ENCODE measurements at regions not wholly inside any gene's neighbourhood (a gene's known extent, or its start where the extent isn't known, plus 50 kb on each side); places are given as distances from the start of the nearest gene placed in this dataset.
"Not testable (repeated sequence)": the region's sequence is repeated elsewhere in the genome, so short reads cannot be mapped to it uniquely, and the experiment has no call there.

GRCh38 chr4:34309383-34309906, 1934.9 kb downstream of the ARAP2 start:
- DNase-seq = no peak

DNA sequence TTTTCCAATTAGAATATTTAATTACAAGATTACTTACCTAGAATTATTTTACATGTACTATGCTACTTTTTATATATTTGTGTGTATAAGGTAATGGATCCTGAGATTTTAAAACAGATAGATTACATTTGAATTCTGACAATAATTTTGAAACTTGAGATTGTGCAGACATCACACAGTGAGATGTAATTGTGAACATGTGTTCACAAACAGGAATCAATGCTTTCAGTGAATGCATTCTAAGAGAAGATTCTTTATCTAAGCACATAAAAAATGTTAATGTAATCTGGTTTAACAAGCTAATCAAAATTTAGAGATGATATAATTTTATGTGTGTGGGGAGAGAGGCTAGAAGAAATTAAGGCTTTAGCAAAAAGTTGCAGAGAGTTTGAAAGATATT, 1925.5 kb downstream of the ARAP2 start:
- no peak for DNase-seq

DNA sequence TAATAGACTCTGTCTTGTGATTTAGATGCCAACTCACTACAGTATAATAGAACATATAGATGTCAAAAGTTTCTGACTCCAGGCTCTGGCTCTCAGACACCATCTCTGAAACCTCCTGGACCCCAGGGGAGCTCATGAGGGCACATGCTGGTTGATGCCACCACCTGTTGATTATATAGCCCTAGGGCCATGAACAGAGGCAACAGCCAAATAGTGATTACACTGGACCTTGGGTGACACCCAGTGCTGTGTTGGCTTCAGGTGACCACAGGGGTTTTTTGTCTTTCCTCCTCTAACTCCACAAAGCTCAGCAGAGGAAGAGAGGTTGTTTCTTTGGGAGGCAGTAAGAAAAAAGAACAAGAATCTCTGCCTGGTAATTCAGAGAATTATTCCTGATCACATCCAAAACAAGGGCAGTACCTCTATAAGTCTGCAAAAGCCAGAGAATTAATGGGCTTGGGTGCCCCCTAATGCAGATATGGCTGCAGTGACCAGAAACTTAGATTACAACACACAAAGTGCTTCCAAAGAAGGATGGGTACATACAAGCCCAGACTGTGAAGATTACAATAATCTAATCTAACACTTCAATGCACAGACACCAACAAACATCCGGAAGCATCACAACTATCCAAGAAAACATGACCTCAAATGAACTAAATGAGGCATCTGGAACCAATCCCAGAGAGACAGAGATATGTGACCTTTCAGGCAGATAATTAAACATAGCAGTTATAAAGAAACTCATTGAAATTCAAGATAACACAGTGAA, 1920.6 kb downstream of the ARAP2 start:
- DNase-seq = no peak

DNA sequence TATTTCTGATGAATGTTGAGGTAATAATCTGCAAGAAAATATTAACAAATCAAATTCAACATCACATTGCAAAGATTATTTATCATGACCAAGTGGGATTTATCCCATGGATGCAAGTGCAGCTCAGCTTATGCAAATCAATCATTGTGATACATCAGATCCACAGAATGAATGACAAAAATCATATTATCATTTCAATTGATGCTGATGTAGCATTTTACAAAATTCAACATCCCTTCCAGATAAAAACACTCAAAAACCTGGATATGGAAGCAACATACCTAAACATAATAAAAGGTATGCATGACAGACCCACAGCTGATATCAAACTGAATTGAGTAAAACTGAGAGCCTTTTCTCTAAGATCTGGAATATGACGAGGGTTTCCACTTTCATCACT, 1915.4 kb downstream of the ARAP2 start:
- DNase-seq = no peak

DNA sequence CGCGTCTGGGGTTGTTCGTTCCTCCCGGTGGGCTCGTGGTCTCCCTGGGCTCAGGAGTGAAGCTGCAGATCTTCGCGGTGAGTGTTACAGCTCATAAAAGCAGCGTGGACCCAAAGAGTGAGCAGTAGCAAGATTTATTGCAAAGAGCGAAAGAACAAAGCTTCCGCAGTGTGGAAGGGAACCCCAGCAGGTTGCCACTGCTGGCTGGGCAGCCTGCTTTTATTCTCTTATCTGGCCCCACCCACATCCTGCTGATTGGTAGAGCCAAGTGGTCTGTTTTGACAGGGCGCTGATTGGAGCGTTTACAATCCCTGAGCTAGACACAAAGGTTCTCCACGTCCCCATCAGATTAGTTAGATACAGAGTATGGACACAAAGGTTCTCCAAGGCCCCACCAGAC, 1909.2 kb downstream of the ARAP2 start:
- not testable (repeated sequence) for DNase-seq

GRCh38 chr4:34335556-34335955, 1908.8 kb downstream of the ARAP2 start:
- not testable (repeated sequence) for DNase-seq

- DNase-seq = no peak
Measured at GRCh38 chr4:34362654-34363053, 1881.7 kb downstream of the ARAP2 start.

- DNase-seq = no peak
Measured at GRCh38 chr4:34363842-34364241, 1880.5 kb downstream of the ARAP2 start.

DNA sequence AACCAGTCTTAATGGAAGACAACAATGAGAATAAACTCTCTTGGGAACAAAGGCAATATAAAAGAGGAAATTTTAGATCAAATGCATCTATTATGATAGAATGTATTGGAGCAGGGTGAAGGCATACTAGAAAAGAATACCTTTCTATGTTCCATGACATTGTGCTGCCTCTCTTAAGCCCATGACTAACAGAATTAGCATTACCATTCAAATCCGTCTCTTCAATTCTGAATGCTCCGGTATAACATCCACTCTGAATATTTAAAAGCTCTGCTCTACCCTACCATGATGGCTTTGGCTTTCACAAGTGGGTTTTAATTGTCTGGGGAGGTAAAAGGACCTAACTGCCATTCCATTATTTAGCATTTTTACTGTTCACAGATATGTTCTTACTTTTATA, 1878.4 kb downstream of the ARAP2 start:
- DNase-seq = no peak

DNA sequence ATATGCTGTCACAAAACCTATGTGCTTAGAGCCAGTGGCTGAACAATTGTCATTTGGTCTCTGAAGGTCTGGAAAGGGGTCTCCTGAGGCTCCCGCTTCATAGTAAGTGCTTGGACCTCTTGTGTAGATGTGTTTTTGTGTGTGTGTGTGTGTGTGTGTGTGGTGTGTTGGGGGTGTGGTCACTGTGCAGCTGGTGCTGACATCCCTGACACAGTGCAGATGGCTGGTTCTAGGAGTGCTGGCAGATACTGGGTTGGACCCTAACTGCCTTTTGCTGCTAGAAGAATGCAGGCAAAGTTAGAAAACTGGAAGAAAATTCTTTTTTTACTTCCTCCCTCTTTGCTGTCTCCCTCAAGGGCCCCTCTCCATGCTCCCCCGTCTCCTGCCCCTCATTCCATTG, 1872.6 kb downstream of the ARAP2 start:
- DNase-seq = no peak

DNA sequence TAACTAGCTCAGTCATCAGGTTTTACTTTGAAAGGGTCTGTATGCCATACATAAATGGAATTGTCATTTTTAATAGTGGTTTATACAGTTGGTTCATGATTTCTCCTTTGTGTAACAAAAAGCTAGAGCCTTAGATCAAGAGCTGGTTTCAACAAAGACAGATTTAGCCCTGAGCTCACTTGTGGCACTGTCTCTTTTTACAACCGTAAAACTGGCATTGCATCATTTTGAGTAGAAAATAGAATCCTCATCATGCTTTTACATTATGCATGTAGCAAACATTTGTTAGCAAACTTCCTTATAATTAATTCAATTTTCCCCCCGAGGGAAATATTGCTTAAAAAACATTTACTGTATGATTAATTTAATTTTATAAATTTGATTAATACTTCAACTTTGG, 1871.5 kb downstream of the ARAP2 start:
- DNase-seq = no peak

DNA sequence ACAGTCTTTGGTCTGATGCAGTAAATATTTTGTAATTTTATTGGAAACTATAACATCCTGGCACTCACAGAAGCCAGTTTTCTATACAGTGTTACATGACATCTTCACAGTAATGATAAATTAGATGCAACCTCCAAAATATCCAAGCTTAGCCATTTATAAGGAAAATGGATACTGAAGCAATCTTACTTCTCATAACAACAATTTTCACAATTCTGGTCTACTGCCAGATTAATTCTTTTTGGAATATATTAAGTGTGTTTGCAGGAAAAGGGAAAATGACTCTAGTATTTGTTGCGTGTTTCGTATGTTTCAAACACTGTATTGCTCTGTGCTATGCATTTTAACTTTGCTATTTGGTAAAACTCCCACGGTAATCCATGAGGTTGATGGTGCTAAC, 1870.9 kb downstream of the ARAP2 start:
- DNase-seq = no peak

DNA sequence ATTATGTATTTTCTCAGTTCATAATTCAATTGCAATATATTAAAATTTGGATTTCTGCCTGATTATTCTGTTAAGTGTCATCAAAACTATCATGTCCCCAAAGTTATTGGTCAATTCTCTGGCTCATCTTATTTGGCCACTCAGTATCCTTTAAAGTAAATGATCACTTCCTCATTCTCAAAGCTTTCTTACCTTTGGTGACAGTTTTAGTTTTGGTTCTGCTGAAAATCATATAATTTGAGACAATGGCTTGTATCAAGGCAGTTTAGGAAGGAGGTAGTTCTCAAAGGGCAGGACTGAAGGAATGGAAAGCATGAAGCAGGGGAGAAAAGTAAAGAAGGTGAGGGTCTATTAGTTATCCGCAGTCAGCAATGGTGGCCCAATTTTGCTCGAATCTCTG, 1832.1 kb downstream of the ARAP2 start:
- no peak for DNase-seq

DNA sequence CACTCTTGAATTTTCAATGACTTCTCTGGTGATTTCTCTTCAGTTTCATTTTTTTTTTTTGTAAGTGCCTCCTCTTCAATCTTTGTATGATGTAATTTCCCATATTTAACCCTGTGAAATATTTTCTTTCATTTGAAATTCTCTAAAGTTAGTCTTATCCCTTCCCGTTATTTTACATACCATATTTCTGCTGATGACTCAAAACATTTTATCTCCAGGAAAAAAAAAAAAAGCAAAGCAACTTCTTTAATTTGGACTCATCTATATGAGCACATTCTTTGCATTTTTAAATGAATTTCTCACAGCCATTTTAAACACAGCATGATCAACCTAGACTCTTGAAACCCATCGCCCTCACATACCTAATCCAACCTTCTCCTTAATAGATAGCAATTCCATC, 1831.4 kb downstream of the ARAP2 start:
- DNase-seq = no peak

GRCh38 chr4:34417160-34417559, 1827.2 kb downstream of the ARAP2 start:
- no peak for DNase-seq

DNA sequence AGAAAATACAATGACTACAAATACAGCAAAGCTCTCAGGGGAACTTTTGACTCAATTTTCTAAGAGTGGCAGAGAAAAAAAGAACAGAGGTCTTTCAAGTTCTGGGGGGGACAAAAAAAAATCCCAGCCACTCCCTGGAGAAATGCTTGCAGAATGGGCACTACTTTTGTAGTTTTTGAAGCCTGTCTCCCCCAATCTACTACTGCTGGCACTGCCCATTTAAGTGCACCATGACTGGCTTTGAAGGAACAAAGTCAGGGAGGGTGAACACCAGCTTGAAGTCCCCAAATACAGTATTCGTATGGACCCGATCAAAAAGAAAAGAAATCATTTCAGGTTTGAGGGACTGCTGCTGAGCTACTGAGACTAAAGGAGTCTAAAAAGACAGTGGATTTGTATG, 1824.4 kb downstream of the ARAP2 start:
- DNase-seq = no peak

GRCh38 chr4:34422472-34423175, 1821.7 kb downstream of the ARAP2 start:
- no peak for DNase-seq

GRCh38 chr4:34432706-34433105, 1811.6 kb downstream of the ARAP2 start:
- peak; percentile 15 for DNase-seq

DNA sequence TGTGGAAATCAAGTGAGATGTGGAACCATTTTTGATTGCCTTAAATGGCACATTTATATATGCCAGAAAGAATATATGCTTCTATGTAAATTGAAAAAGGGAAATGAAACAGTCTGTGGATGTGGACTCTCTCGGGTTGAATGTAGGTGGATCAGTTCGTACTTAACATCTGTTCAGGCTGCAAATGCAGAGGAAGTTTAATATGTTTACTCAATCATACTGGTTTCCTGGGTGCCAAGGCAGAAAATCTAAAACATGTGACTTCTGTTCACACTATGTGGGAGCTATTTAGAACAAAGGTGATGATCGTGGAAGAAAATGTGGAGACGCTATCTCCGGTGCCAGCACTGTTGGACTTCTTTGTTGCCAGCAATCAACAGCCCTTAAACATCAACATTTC, 1809.9 kb downstream of the ARAP2 start:
- DNase-seq = not testable (repeated sequence)

GRCh38 chr4:34464196-34464595, 1780.1 kb downstream of the ARAP2 start:
- no peak for DNase-seq

DNA sequence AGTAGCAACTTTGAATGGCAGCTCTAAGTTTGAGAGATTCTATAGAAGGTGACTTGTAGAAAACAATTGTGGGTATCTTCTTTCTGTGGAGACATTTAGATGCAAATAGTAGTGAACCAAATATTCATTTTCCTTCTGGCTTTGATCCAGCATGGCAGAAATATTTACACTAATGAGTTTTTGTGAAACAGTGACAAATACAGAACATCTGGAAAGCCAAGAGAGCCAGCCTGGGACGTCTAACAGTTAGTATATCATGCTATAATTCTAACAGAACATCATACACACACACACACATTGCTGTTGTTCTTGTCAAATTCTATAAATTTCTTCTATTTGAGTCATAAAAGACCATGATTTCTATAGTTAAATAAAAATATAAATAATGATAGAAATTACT, 1777.9 kb downstream of the ARAP2 start:
- DNase-seq = no peak

DNA sequence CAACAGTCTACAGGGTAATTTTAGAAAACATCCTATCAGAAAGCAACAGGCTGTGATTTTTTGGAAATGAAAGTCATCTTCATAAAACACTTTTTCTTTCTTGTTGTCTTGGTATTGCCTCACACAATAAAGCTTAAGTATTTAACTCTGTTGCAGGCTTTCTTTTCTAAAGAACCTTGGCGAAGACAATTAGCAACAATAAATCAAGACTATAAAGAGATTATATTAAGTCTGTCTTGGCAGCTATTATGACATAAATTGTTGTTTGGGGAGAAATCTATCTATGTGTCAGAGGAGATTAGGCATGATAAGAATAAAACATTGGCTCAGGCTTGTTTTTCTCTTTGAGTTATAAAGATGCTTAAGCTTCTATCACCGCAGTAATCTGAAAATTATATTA, 1774.8 kb downstream of the ARAP2 start:
- no peak for DNase-seq

DNA sequence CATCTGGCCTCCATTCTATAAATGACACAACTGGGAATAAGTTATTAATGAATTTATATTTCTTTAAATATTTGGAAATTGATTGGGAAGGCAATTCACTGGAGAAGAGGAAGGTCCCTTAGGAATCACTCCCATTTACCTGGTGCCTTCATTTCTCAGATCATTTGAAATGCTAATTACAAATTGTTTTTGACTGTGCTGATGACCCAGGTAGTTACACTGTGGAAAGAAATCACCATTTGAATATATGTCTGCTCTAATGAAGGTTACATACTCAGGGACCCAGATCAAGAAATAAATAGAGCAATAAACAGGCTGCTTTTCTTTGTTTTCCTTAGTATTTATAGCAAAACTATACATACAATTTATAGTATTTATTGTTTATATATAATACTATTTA, 1759.1 kb downstream of the ARAP2 start:
- no peak for DNase-seq

Data from left hindlimb (tissue), 1 donor.